Neural progenitor cell (in vitro differentiated cells): ENCODE measurements at regions not wholly inside any gene's neighbourhood (a gene's known extent, or its start where the extent isn't known, plus 50 kb on each side); places are given as distances from the start of the nearest gene placed in this dataset.

Source experiments
- CTCF ChIP-seq: fragments of 200-600 bp; sonication (generic); IDR thresholded peaks from 2 replicates; pipeline ENCODE4 v1.5.1; 2017; ENCODE audit warnings: antibody characterized with exemption, mild to moderate bottlenecking
- EZH2phosphoT487 ChIP-seq: fragments of 200-600 bp; sonication (generic); IDR thresholded peaks from 2 replicates; pipeline ENCODE4 v1.6.1; 2017; ENCODE audit warnings: antibody characterized with exemption

- TF ChIP-seq CTCF, result no peak
- TF ChIP-seq EZH2phosphoT487, result no peak
Measured at GRCh38 chr2:216930716-216931115, 70.9 kb upstream of the TNP1 start.
